HUES64 (cell line): ENCODE measurements at regions not wholly inside any gene's neighbourhood (a gene's known extent, or its start where the extent isn't known, plus 50 kb on each side); places are given as distances from the start of the nearest gene placed in this dataset.

Experiments used
- H3K27ac ChIP-seq: 2 replicates; pipeline ENCODE4 v1.7.0; 2013; ENCODE audit warnings: low read depth, low read length, inconsistent platforms
- H3K27me3 ChIP-seq: 2 replicates; pipeline ENCODE4 v1.6.1; 2013; ENCODE audit warnings: mild to moderate bottlenecking, low read length; ENCODE audit not compliant: insufficient read depth
- H3K36me3 ChIP-seq: 2 replicates; pipeline ENCODE4 v1.6.1; 2013; ENCODE audit warnings: mild to moderate bottlenecking, low read length; ENCODE audit not compliant: insufficient read depth
- H3K4me1 ChIP-seq: 2 replicates; pipeline ENCODE4 v1.6.1; 2013; ENCODE audit warnings: mild to moderate bottlenecking, low read length, moderate library complexity; ENCODE audit not compliant: insufficient read depth
- H3K4me3 ChIP-seq: 2 replicates; pipeline ENCODE4 v1.5.1; 2013; ENCODE audit warnings: mild to moderate bottlenecking, low read length, moderate library complexity
- H3K9ac ChIP-seq: 2 replicates; pipeline ENCODE4 v1.6.1; 2013; ENCODE audit warnings: mild to moderate bottlenecking, low read depth, low read length
- H3K9me3 ChIP-seq: 2 replicates; pipeline ENCODE4 v1.6.1; 2013; ENCODE audit warnings: low read depth, low read length; ENCODE audit not compliant: insufficient read depth
- WGBS: fragments of 150-250, 120-280 bp; methylation state at CpG from one replicate; pipeline ENCODE4 v1.1.7; 2013; ENCODE audit warnings: missing lambda C conversion rate; 5-methylcytosine and 5-hydroxymethylcytosine counted together

GRCh38 chr6:74979065-74979766 is 226.6 kb downstream of the COL12A1 start:
- Histone ChIP-seq H3K4me3 (no peak overlapping the region), H3K27me3 (no peaks in the 10 kb centered on the region), H3K9ac (no peak overlapping the region), H3K36me3 (no peaks in the 10 kb centered on the region), H3K4me1 (no peaks in the 10 kb centered on the region), H3K9me3 (no peaks in the 10 kb centered on the region), H3K27ac (no peak overlapping the region)
- 90% methylated on average over 7 of the region's 7 CpGs for WGBS

DNA sequence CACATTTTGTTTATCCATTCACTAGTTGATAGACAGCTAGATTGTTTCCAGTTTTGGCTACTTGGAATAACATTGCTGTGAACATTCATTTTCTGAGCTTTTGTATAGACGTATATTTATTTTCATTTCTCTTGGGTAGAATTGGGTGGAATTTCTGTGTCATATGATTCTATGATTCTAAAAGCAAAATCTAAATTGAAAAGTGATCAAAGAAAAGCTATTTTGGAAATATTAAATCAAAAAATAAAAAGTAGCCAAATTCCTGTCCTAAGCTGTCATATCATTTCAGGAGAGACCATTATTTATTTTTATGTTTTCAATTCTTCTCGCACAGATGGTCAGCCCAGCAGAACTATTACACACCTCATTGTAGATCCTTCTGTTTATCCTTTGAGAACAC is 229.2 kb downstream of the COL12A1 start:
- 91% methylated on average over 2 of the region's 2 CpGs for WGBS
- H3K27ac ChIP-seq: no peak overlapping the region
- no peaks in the 10 kb centered on the region for H3K27me3 ChIP-seq
- H3K36me3 ChIP-seq: no peaks in the 10 kb centered on the region
- no peak overlapping the region for H3K9ac ChIP-seq
- no peak overlapping the region for H3K4me3 ChIP-seq
- H3K9me3 ChIP-seq: no peaks in the 10 kb centered on the region
- no peaks in the 10 kb centered on the region for H3K4me1 ChIP-seq

DNA sequence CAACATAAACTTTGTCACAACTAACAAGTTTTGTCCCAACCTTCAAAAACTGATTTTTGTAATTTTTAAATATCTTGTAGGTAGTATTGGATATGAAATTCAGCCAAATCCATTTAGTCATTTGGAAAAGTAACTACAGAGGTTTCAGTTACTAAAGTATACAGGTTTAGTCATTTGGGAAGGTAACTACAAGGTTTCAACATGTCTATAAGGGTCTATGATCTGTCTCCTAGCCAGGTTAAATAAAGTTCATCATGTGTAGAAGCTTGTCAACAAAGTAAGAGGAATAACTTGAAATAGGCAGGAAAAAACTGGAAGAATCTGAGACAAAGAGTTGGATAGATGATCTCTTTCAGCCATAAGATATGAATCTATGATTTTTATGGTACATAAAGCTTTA is 229.8 kb downstream of the COL12A1 start:
- Histone ChIP-seq H3K27me3 (no peaks in the 10 kb centered on the region), H3K4me1 (no peaks in the 10 kb centered on the region), H3K9ac (no peak overlapping the region), H3K9me3 (no peaks in the 10 kb centered on the region), H3K36me3 (no peaks in the 10 kb centered on the region), H3K4me3 (no peak overlapping the region), H3K27ac (no peak overlapping the region)

GRCh38 chr6:74973591-74973990 is 232.3 kb downstream of the COL12A1 start:
- no peaks in the 10 kb centered on the region for H3K36me3 ChIP-seq
- H3K9me3 ChIP-seq: no peaks in the 10 kb centered on the region
- H3K4me1 ChIP-seq: no peaks in the 10 kb centered on the region
- H3K27me3 ChIP-seq: no peaks in the 10 kb centered on the region
- no peak overlapping the region for H3K9ac ChIP-seq
- no peak overlapping the region for H3K27ac ChIP-seq
- H3K4me3 ChIP-seq: no peak overlapping the region

DNA sequence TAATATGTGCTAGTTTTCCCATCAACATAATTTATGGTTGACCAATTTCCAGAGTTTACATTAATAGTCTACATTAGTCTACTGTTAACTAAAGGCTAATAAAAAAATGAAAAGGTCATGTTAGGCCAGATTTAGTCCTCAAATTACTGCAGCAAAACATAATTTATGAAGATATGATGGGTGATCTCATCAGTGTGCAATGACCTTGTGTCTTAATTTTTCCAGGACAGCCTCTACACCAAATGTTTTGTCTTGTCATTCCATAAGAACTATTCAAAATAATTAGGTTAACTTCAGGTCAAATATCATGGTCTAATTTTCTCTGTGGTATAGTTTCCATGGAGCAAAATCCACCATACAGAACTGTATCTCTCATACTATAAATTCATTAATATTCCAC is 234.2 kb downstream of the COL12A1 start:
- H3K27me3 ChIP-seq: no peaks in the 10 kb centered on the region
- H3K36me3 ChIP-seq: no peaks in the 10 kb centered on the region
- no peaks in the 10 kb centered on the region for H3K9me3 ChIP-seq
- H3K27ac ChIP-seq: no peak overlapping the region
- H3K9ac ChIP-seq: no peak overlapping the region
- no peak overlapping the region for H3K4me3 ChIP-seq
- H3K4me1 ChIP-seq: no peaks in the 10 kb centered on the region

DNA sequence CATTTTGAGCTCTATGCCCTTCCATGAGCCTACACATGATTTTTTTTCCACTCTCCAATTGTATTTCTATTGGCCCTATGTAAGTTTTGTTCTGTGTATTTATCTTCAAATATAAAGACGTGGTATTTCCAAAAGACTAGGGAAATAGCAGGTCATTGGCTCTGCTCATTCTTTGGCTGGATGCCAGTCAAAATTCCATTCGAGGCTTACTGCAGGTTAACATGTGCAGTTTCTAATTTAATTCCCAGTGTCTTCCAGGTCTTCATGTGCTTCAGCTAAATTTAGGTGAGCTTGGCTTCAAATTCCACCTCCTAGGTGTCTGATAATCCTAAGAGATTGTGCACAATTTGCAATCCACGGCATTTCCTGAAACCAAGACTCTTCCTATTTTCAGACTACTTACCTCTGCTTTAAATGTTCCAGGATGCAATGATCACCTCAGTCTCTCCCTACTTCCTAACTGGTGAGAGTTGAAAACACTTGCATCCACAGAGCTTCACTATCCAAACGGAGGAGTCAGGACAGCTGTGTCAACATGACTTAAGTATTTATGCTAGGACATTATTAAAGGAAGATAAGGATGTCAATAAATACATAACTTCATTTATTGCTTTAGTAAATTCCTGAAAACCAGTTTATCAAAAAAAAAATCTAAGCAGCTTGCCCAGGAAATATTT is 236.1 kb downstream of the COL12A1 start:
- no peaks in the 10 kb centered on the region for H3K9me3 ChIP-seq
- H3K4me1 ChIP-seq: no peaks in the 10 kb centered on the region
- no peaks in the 10 kb centered on the region for H3K27me3 ChIP-seq
- no peak overlapping the region for H3K27ac ChIP-seq
- H3K4me3 ChIP-seq: no peak overlapping the region
- no peaks in the 10 kb centered on the region for H3K36me3 ChIP-seq
- WGBS: 96% methylated on average over 3 of the region's 4 CpGs
- H3K9ac ChIP-seq: no peak overlapping the region

GRCh38 chr6:74967821-74968220 is 238.0 kb downstream of the COL12A1 start:
- Histone ChIP-seq H3K9ac (no peak overlapping the region), H3K4me3 (no peak overlapping the region), H3K9me3 (no peaks in the 10 kb centered on the region), H3K27me3 (no peaks in the 10 kb centered on the region), H3K4me1 (no peaks in the 10 kb centered on the region), H3K27ac (no peak overlapping the region), H3K36me3 (no peaks in the 10 kb centered on the region)
- WGBS: 85% methylated on average over 1 of the region's 1 CpG

DNA sequence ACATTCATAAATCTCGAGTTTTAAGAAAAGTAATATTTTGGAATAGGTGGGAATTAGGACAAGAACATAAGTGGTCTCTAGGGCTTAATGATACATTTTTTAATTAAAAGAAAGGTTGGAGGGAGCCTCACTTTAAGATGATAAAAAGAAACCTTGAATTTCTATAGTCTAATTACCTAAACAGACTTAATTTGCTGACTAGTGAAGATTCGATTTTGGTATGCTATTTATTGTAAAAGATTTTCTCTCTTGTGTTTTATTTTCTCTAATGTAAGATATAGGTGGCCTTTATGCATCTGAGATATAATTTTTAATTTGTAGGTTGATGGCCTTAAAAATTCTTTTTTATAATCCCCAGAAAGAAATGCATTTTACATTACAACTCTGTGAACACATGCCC is 239.1 kb downstream of the COL12A1 start:
- no peak overlapping the region for H3K9ac ChIP-seq
- H3K4me1 ChIP-seq: no peaks in the 10 kb centered on the region
- no peaks in the 10 kb centered on the region for H3K9me3 ChIP-seq
- no peaks in the 10 kb centered on the region for H3K27me3 ChIP-seq
- H3K4me3 ChIP-seq: no peak overlapping the region
- H3K36me3 ChIP-seq: no peaks in the 10 kb centered on the region
- H3K27ac ChIP-seq: no peak overlapping the region
- 100% methylated on average over 1 of the region's 2 CpGs for WGBS

- WGBS: 78% methylated on average over 2 of the region's 2 CpGs
- Histone ChIP-seq H3K27ac (no peak overlapping the region), H3K9ac (no peak overlapping the region), H3K4me1 (no peaks in the 10 kb centered on the region), H3K36me3 (no peaks in the 10 kb centered on the region), H3K4me3 (no peak overlapping the region), H3K27me3 (no peaks in the 10 kb centered on the region), H3K9me3 (no peaks in the 10 kb centered on the region)
Observed at GRCh38 chr6:74964871-74965441, 240.9 kb downstream of the COL12A1 start.

- no peaks in the 10 kb centered on the region for H3K36me3 ChIP-seq
- H3K4me1 ChIP-seq: no peaks in the 10 kb centered on the region
- H3K27me3 ChIP-seq: no peaks in the 10 kb centered on the region
- no peak overlapping the region for H3K4me3 ChIP-seq
- WGBS: 96% methylated on average over 7 of the region's 8 CpGs
- H3K9ac ChIP-seq: no peak overlapping the region
- H3K9me3 ChIP-seq: 0 out of 2 replicates have a peak, but pooled peaks cover 4% of the 10 kb centered on the region
- no peak overlapping the region for H3K27ac ChIP-seq
Observed at GRCh38 chr6:74956559-74957428, 249.1 kb downstream of the COL12A1 start.

GRCh38 chr6:74953708-74954107 is 252.1 kb downstream of the COL12A1 start:
- 92% methylated on average over 2 of the region's 3 CpGs for WGBS
- Histone ChIP-seq H3K27ac (no peak overlapping the region), H3K9ac (no peak overlapping the region), H3K4me1 (no peaks in the 10 kb centered on the region), H3K9me3 (0 out of 2 replicates have a peak, but pooled peaks cover 4% of the 10 kb centered on the region), H3K4me3 (no peak overlapping the region), H3K36me3 (no peaks in the 10 kb centered on the region), H3K27me3 (no peaks in the 10 kb centered on the region)
